Panc1 (cell line): ENCODE measurements at regions not wholly inside any gene's neighbourhood (a gene's known extent, or its start where the extent isn't known, plus 50 kb on each side); places are given as distances from the start of the nearest gene placed in this dataset.
"Not testable (repeated sequence)": the region's sequence is repeated elsewhere in the genome, so short reads cannot be mapped to it uniquely, and the experiment has no call there.

Experiments used
- ATAC-seq: fragments of 200-7000 bp; cut with Tn5 transposase; 2 replicates; pipeline ENCODE4 v1.9.1; 2020; ENCODE audit warnings: mild to moderate bottlenecking, moderate library complexity
- BruUV-seq: library from RNA; stranded (reverse); fragments of 400-500 nt; replicated peaks from 2 replicates; lab custom pipeline; 2021; lab: Mats Ljungman, UMichigan
- CTCF ChIA-PET: fragments of 300-600 bp; sonication (Branson Sonifier 250); formaldehyde crosslinking; loops from one replicate; lab custom pipeline; 2022; ENCODE audit warnings: antibody characterized with exemption; lab: Charles Lee
- POLR2A ChIA-PET: fragments of 300-600 bp; sonication (Branson Sonifier 250); formaldehyde crosslinking; loops from one replicate; lab custom pipeline; 2022; ENCODE audit warnings: antibody characterized with exemption; lab: Charles Lee
- DNase-seq: peaks from one replicate; pipeline ENCODE4 v3.0.0-alpha.2; 2010; ENCODE audit warnings: low read depth, low spot score
- H3K27ac ChIP-seq: 2 replicates; pipeline ENCODE4 v1.5.1; 2011; ENCODE audit warnings: mild to moderate bottlenecking, low read length, inconsistent platforms
- H3K27me3 ChIP-seq: fragments of 200-500 bp; sonication (Bioruptor generic); 2 replicates; pipeline ENCODE4 v1.6.0; 2014; ENCODE audit warnings: low read length, inconsistent platforms; ENCODE audit not compliant: control insufficient read depth, insufficient read depth
- H3K36me3 ChIP-seq: fragments of 200-500 bp; sonication (Bioruptor generic); 2 replicates; pipeline ENCODE4 v1.5.1; 2014; ENCODE audit warnings: inconsistent platforms, mild to moderate bottlenecking, low read length, moderate library complexity; ENCODE audit not compliant: control insufficient read depth, insufficient read depth
- H3K4me1 ChIP-seq: 2 replicates; pipeline ENCODE4 v1.5.1; 2011; ENCODE audit warnings: inconsistent platforms, mild to moderate bottlenecking, low read length, moderate library complexity; ENCODE audit not compliant: control insufficient read depth, insufficient read depth
- H3K4me3 ChIP-seq, 2 experiments: 2 replicates each; pipeline ENCODE4 v1.5.1; 2011 to 2012; ENCODE audit warnings: low read depth in 2 of 2, low read length in 2 of 2, mild to moderate bottlenecking in 2 of 2, inconsistent platforms in 1 of 2, moderate library complexity in 1 of 2
- H3K9me3 ChIP-seq: fragments of 200-500 bp; sonication (Bioruptor generic); 2 replicates; pipeline ENCODE4 v1.5.1; 2014; ENCODE audit warnings: low read depth, mild to moderate bottlenecking, inconsistent platforms, low read length, moderate library complexity; ENCODE audit not compliant: control insufficient read depth, insufficient read depth
- POLR2AphosphoS5 ChIP-seq: IDR thresholded peaks from 2 replicates; pipeline ENCODE4 v1.6.1; 2012; ENCODE audit warnings: mild to moderate bottlenecking, low read depth, low read length, moderate library complexity
- SIN3A ChIP-seq: IDR thresholded peaks from 2 replicates; pipeline ENCODE4 v1.6.1; 2012; ENCODE audit warnings: low read depth, mild to moderate bottlenecking, low read length, moderate library complexity, borderline replicate concordance; ENCODE audit not compliant: insufficient read depth
- TCF7L2 ChIP-seq: IDR thresholded peaks from 2 replicates; pipeline ENCODE4 v1.6.1; 2011; ENCODE audit warnings: mild to moderate bottlenecking, low read depth, low read length, inconsistent platforms
- in situ Hi-C: cut with HindIII; loops from 2 replicates; pipeline ENCODE4 v1.10.0; 2016; ENCODE audit warnings: low sequenced_read_pairs, low pct_unique_long_range_greater_than_20kb
- intact Hi-C: fragments of 100-400 bp; cut with micrococcal nuclease; formaldehyde crosslinking; loops from one replicate; pipeline ENCODE4 v1.10.0; 2022; ENCODE audit not compliant: unreplicated experiment
- TF ChIP-seq, protein P1 (sequence below), 2 experiments: IDR thresholded peaks; 2 replicates each; pipeline ENCODE4 v1.6.1; 2011 to 2012; ENCODE audit warnings: low read depth in 2 of 2, control low read depth in 1 of 2, low read length in 1 of 2, mild to moderate bottlenecking in 1 of 2, moderate library complexity in 1 of 2; ENCODE audit not compliant: insufficient read depth in 1 of 2
- TF ChIP-seq, protein P2 (sequence below): fragments of 450-650 bp; IDR thresholded peaks from 2 replicates; pipeline ENCODE4 v1.5.1; 2017; ENCODE audit warnings: mild to moderate bottlenecking

DNA sequence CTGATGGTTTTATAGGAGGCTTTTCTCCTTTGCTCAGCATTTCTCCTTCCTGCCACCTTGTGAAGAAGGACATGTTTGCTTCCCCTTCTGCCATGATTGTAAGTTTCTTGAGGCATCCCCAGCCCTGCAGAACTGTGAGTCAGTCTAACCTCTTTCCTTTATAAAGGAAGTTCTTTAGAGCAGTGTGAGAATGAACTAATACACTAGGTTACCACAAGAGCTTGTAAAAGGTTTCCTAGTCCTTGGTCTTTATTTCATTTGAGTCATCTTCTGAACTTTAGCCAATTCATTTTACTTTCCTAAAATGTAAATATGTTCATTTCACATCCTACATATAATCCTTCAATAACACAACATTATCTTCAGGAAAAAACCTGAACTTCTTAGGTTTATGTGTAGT lies 365.3 kb downstream of the HHIPL2 start:
- H3K9me3 ChIP-seq = no peaks in the 10 kb centered on the region
- DNase-seq (no peak), ATAC-seq (no peak)
- TF ChIP-seq, protein P1, sequence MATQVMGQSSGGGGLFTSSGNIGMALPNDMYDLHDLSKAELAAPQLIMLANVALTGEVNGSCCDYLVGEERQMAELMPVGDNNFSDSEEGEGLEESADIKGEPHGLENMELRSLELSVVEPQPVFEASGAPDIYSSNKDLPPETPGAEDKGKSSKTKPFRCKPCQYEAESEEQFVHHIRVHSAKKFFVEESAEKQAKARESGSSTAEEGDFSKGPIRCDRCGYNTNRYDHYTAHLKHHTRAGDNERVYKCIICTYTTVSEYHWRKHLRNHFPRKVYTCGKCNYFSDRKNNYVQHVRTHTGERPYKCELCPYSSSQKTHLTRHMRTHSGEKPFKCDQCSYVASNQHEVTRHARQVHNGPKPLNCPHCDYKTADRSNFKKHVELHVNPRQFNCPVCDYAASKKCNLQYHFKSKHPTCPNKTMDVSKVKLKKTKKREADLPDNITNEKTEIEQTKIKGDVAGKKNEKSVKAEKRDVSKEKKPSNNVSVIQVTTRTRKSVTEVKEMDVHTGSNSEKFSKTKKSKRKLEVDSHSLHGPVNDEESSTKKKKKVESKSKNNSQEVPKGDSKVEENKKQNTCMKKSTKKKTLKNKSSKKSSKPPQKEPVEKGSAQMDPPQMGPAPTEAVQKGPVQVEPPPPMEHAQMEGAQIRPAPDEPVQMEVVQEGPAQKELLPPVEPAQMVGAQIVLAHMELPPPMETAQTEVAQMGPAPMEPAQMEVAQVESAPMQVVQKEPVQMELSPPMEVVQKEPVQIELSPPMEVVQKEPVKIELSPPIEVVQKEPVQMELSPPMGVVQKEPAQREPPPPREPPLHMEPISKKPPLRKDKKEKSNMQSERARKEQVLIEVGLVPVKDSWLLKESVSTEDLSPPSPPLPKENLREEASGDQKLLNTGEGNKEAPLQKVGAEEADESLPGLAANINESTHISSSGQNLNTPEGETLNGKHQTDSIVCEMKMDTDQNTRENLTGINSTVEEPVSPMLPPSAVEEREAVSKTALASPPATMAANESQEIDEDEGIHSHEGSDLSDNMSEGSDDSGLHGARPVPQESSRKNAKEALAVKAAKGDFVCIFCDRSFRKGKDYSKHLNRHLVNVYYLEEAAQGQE (IDR thresholded peaks at IDR 0.05; ENCODE audit: insufficient read depth in 1 of 2, low read depth in 2 of 2, low read length in 1 of 2) = no peak
- TF ChIP-seq SIN3A = no peak
- TF ChIP-seq TCF7L2 = no peak
- TF ChIP-seq POLR2AphosphoS5 = no peak
- TF ChIP-seq, protein P2, sequence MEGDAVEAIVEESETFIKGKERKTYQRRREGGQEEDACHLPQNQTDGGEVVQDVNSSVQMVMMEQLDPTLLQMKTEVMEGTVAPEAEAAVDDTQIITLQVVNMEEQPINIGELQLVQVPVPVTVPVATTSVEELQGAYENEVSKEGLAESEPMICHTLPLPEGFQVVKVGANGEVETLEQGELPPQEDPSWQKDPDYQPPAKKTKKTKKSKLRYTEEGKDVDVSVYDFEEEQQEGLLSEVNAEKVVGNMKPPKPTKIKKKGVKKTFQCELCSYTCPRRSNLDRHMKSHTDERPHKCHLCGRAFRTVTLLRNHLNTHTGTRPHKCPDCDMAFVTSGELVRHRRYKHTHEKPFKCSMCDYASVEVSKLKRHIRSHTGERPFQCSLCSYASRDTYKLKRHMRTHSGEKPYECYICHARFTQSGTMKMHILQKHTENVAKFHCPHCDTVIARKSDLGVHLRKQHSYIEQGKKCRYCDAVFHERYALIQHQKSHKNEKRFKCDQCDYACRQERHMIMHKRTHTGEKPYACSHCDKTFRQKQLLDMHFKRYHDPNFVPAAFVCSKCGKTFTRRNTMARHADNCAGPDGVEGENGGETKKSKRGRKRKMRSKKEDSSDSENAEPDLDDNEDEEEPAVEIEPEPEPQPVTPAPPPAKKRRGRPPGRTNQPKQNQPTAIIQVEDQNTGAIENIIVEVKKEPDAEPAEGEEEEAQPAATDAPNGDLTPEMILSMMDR = no peak
- H3K27ac ChIP-seq = no peak overlapping the region
- H3K4me1 ChIP-seq = no peaks in the 10 kb centered on the region
- in situ Hi-C loops = no loop called here
- CTCF ChIA-PET = no interaction called here
- intact Hi-C loops = no loop called here
- no peaks in the 10 kb centered on the region for H3K27me3 ChIP-seq
- BruUV-seq = no TSS peak
- no peak overlapping the region for H3K4me3 ChIP-seq
- no peaks in the 10 kb centered on the region for H3K36me3 ChIP-seq
- POLR2A ChIA-PET = no interaction called here

DNA sequence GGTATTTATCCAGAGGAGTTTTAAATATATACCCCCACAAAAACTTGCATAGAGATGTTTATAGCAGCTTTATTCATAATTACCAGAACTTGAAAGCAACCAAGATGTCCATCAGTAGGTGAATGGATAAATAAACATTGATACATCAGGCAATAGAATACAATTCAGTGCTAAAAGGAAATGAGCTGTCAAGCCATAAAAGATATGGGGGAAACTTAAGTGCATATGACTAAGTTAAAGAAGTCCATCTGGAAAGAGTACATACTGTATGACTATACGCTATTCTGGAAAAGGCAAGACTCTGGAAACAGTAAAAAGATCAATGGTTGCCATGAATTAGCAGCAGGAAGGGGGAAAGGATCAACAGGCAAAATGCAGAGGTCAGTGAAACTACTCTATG lies 366.7 kb downstream of the HHIPL2 start:
- CTCF ChIA-PET = no interaction called here
- no peak overlapping the region for H3K27ac ChIP-seq
- ATAC-seq = no peak

DNA sequence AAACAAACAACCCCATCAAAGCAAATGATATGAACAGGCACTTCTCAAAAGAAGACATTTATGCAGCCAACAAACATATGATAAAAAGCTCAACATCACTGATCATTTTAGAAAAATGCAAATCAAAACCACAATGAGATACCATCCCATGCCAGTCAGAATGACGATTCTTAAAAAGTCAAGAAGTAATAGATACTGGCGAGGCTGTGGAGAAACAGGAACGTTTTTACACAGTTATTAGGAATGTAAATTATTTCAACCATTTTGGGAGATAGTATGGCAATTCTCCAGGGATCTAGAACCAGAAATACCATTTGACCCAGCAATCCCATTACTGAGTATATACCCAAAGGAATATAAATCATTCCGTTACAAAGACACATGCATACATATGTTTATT lies 370.4 kb downstream of the HHIPL2 start:
- H3K27me3 ChIP-seq, H3K4me3 ChIP-seq, H3K27ac ChIP-seq, CTCF ChIA-PET, H3K9me3 ChIP-seq, H3K4me1 ChIP-seq, intact Hi-C loops, H3K36me3 ChIP-seq, POLR2A ChIA-PET, DNase-seq, in situ Hi-C loops, BruUV-seq, ATAC-seq: not testable (repeated sequence)

More for the DNA sequence above, 366.7 kb downstream of the HHIPL2 start:
- Histone ChIP-seq H3K27me3 (no peaks in the 10 kb centered on the region), H3K9me3 (no peaks in the 10 kb centered on the region), H3K4me1 (no peaks in the 10 kb centered on the region), H3K4me3 (no peak overlapping the region), H3K36me3 (no peaks in the 10 kb centered on the region)
- BruUV-seq = no TSS peak
- intact Hi-C loops = no loop called here
- in situ Hi-C loops = no loop called here
- POLR2A ChIA-PET = no interaction called here
- no peak for TF ChIP-seq POLR2AphosphoS5
- TF ChIP-seq, protein P2 = no peak
- TF ChIP-seq SIN3A = no peak
- TF ChIP-seq TCF7L2 = no peak
- TF ChIP-seq, protein P1 (IDR thresholded peaks at IDR 0.05; ENCODE audit: insufficient read depth in 1 of 2, low read depth in 2 of 2, low read length in 1 of 2) = no peak
- no peak for DNase-seq
